Tibial artery (tissue), 4 donors: ENCODE measurements at regions not wholly inside any gene's neighbourhood (a gene's known extent, or its start where the extent isn't known, plus 50 kb on each side); places are given as distances from the start of the nearest gene placed in this dataset.

ENCODE experiments used
- DNase-seq, 2 donors: peaks; one replicate each; pipeline ENCODE4 v3.0.0-alpha.2; 2019
- H3K27ac ChIP-seq, 2 donors: fragments of 200-600 bp; sonication (generic) in 1 of 2; 1 replicate in 1 of 2; 2 replicates in 1 of 2; pipeline ENCODE4 v1.5.1; 2018 to 2019; ENCODE audit warnings: mild to moderate bottlenecking in 1 of 2
- H3K27me3 ChIP-seq, 2 donors: fragments of 200-600 bp; sonication (generic) in 1 of 2; one replicate each; pipeline versions ENCODE4 v1.5.1 to v1.6.0; 2016 to 2019
- H3K36me3 ChIP-seq, 3 donors: fragments of 200-600 bp; sonication (generic) in 2 of 3; one replicate each; pipeline ENCODE4 v1.5.1; 2016 to 2019; ENCODE audit warnings: mild to moderate bottlenecking in 2 of 3
- H3K4me1 ChIP-seq, 4 donors: fragments of 200-600 bp; sonication (generic) in 2 of 4; 1 replicate in 3 of 4; 2 replicates in 1 of 4; pipeline ENCODE4 v1.5.1; 2016 to 2019
- H3K4me3 ChIP-seq, 2 donors: fragments of 200-600 bp; sonication (generic) in 1 of 2; 1 replicate in 1 of 2; 2 replicates in 1 of 2; pipeline ENCODE4 v1.5.1; 2018 to 2019; ENCODE audit warnings: mild to moderate bottlenecking in 2 of 2
- H3K9me3 ChIP-seq, 3 donors: fragments of 200-600 bp; sonication (generic) in 1 of 3; one replicate each; pipeline ENCODE4 v1.5.1; 2016 to 2019
- intact Hi-C: fragments of 100-400 bp; cut with DNase I; formaldehyde crosslinking; loops from one replicate; pipeline ENCODE4 v1.15.0; 2023; ENCODE audit warnings: low total_unique reads
- TF ChIP-seq, protein P1 (sequence below), 2 experiments: fragments of 200-600 bp in 1 of 2; fragments of 450-650 bp in 1 of 2; IDR thresholded peaks; one replicate each; pipeline ENCODE4 v1.5.1; 2017 to 2019; ENCODE audit warnings: antibody characterized with exemption in 2 of 2, mild to moderate bottlenecking in 1 of 2, moderate library complexity in 1 of 2

DNA sequence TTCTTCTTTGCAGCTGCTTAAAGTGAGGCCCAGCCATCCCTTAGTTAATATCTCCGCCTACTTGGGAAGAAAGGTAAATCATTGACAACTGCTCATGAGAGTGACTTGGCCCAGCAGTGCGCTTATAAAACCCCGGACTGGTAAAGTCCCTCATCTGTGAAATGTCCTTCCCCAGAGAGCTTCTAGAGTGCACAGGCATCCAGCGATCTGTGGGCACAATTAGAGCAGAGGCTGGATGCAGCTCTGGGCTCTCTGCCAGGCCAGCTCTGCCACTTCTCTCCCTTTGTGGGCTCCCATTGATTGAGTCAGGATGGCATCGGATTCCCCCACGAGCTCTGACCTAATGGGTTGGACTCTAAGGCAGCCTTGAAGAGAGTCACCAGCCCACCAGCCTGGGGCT lies 219.0 kb upstream of the LINGO1 start:
- peaks cover 0 to 23% of the 10 kb centered on the region in 2 donors for H3K27me3 ChIP-seq
- intact Hi-C loops: no loop called here
- H3K4me1 ChIP-seq: no peaks in the 10 kb centered on the region
- peak in 1 of 2 donors; percentile 34 for DNase-seq
- no peak overlapping the region for H3K27ac ChIP-seq
- TF ChIP-seq, protein P1, sequence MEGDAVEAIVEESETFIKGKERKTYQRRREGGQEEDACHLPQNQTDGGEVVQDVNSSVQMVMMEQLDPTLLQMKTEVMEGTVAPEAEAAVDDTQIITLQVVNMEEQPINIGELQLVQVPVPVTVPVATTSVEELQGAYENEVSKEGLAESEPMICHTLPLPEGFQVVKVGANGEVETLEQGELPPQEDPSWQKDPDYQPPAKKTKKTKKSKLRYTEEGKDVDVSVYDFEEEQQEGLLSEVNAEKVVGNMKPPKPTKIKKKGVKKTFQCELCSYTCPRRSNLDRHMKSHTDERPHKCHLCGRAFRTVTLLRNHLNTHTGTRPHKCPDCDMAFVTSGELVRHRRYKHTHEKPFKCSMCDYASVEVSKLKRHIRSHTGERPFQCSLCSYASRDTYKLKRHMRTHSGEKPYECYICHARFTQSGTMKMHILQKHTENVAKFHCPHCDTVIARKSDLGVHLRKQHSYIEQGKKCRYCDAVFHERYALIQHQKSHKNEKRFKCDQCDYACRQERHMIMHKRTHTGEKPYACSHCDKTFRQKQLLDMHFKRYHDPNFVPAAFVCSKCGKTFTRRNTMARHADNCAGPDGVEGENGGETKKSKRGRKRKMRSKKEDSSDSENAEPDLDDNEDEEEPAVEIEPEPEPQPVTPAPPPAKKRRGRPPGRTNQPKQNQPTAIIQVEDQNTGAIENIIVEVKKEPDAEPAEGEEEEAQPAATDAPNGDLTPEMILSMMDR (IDR thresholded peaks at IDR 0.05): no peak
- no peaks in the 10 kb centered on the region for H3K36me3 ChIP-seq
- H3K9me3 ChIP-seq: peaks cover 0 to 14% (median 10%) of the 10 kb centered on the region in 3 donors
- no peak overlapping the region for H3K4me3 ChIP-seq

GRCh38 chr15:77851086-77851485 lies 218.4 kb upstream of the LINGO1 start:
- H3K27ac ChIP-seq: no peak overlapping the region
- H3K36me3 ChIP-seq: no peaks in the 10 kb centered on the region
- no peak overlapping the region for H3K4me3 ChIP-seq
- no peaks in the 10 kb centered on the region for H3K4me1 ChIP-seq
- H3K9me3 ChIP-seq: peaks cover 0 to 14% (median 10%) of the 10 kb centered on the region in 3 donors
- intact Hi-C loops: no loop called here
- H3K27me3 ChIP-seq: peaks cover 0 to 23% of the 10 kb centered on the region in 2 donors
- TF ChIP-seq, protein P1 (IDR thresholded peaks at IDR 0.05): no peak
- DNase-seq: peak in 1 of 2 donors; percentile 35

DNA sequence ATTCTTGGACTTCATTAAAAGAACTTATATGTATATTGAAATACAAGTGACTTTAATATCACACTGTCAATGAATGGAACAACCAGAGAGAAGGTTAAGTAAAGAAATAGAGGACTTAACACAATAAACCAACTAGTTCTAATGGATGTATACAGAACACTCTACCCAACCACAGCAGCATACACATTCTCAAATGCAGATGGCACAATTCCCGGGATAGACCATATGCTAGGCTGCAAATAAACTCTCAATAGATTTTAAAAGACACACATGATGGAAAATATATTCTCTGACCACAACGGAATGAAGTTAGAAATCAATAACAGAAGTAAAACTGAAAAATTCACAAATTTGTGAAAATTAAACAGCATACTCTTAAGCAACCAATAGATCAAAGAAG lies 214.3 kb upstream of the LINGO1 start:
- no peaks in the 10 kb centered on the region for H3K4me1 ChIP-seq
- peaks cover 0 to 4% (median 0%) of the 10 kb centered on the region in 3 donors for H3K36me3 ChIP-seq
- no peak for DNase-seq
- peaks cover 0 to 26% of the 10 kb centered on the region in 2 donors for H3K27me3 ChIP-seq
- TF ChIP-seq, protein P1 (IDR thresholded peaks at IDR 0.05): no peak
- intact Hi-C loops: no loop called here
- no peak overlapping the region for H3K4me3 ChIP-seq
- H3K9me3 ChIP-seq: peaks cover 0 to 26% (median 22%) of the 10 kb centered on the region in 3 donors
- no peak overlapping the region for H3K27ac ChIP-seq

GRCh38 chr15:77846360-77846759 lies 213.6 kb upstream of the LINGO1 start:
- Histone ChIP-seq H3K27me3 (peaks cover 0 to 25% of the 10 kb centered on the region in 2 donors), H3K36me3 (peaks cover 0 to 4% (median 0%) of the 10 kb centered on the region in 3 donors), H3K27ac (no peak overlapping the region), H3K9me3 (peaks cover 0 to 26% (median 22%) of the 10 kb centered on the region in 3 donors), H3K4me3 (no peak overlapping the region), H3K4me1 (no peaks in the 10 kb centered on the region)
- no peak for DNase-seq
- intact Hi-C loops: no loop called here
- TF ChIP-seq, protein P1 (IDR thresholded peaks at IDR 0.05): no peak

DNA sequence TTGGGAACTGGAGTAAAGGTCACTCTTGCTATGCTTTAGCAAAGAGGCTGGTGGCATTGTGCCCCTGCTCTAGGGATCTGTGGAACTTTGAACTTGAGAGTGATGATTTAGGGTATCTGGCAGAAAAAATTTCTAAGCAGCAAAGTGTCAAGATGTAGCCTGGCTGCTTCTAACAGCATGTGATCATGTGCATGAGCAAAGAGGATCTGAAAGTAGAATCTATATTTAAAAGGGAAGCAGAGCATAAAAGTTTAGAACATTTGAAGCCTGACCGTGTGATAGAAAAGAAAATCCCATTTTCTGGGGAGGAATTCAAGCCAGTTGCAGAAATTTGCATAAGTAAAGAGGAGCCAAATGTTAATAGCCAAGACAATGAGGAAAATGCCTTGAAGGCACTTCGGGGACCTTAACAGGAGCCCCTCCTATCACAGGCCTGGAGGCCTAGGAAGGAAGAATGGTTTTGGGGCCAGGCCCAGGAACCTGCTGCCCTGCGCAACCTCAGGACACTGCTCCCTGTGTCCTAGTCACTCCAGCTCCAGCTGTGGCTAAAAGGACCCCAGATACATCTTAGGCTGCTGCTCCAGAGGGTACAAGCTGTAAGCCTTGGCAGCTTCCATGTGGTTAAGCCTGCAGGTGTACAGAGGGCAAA lies 212.2 kb upstream of the LINGO1 start:
- TF ChIP-seq, protein P1 (IDR thresholded peaks at IDR 0.05): no peak
- DNase-seq: no peak
- Histone ChIP-seq H3K4me1 (no peaks in the 10 kb centered on the region), H3K9me3 (peaks cover 0 to 16% (median 14%) of the 10 kb centered on the region in 3 donors), H3K27me3 (peaks cover 0 to 30% of the 10 kb centered on the region in 2 donors), H3K27ac (no peak overlapping the region), H3K4me3 (no peak overlapping the region), H3K36me3 (peaks cover 0 to 4% (median 0%) of the 10 kb centered on the region in 3 donors)
- intact Hi-C loops: no loop called here
